ENCODE measurements at regions not wholly inside any gene's neighbourhood (a gene's known extent, or its start where the extent isn't known, plus 50 kb on each side); places are given as distances from the start of the nearest gene placed in this dataset.

DNA sequence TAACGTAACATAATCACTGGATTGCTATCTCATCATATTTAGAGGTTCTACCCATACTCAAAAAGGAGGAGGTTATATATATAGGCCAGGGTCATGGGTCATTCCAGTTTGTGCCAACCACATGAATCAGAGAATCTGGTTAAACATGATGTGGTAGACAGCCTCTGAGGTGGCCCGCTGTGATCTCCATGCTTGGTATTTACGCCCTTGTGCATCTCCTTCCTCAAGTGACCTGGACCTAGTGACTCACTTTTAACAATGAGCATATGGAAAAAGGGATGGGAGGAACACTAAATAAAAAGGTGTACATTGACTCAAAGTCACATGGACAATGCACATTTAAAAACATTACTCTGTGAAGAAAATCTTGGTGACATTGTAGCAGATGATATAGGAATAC, 77.7 kb upstream of the CTNND2 start:
- CTCF ChIA-PET: no interaction called here
- H3K4me3 ChIP-seq (ENCODE audit: low read length): no peak overlapping the region
- H3K27me3 ChIP-seq (ENCODE audit: insufficient read depth, low read length, poor library complexity, severe bottlenecking): no peaks in the 10 kb centered on the region
- H3K27me3 Mint-ChIP-seq: no peaks in the 10 kb centered on the region
- no peak overlapping the region for H3K4me3 Mint-ChIP-seq
- no peaks in the 10 kb centered on the region for H3K4me1 ChIP-seq (ENCODE audit: insufficient read depth, low read length)
- no peaks in the 10 kb centered on the region for H3K4me1 Mint-ChIP-seq
- H3K36me3 ChIP-seq (ENCODE audit: insufficient read depth, low read length): no peaks in the 10 kb centered on the region
- H3K9me3 Mint-ChIP-seq: peaks cover 2 to 14% (median 5%) of the 10 kb centered on the region in 5 donors
- no peak overlapping the region for H3K27ac ChIP-seq (ENCODE audit: low read depth, low read length)
- H3K9me3 ChIP-seq (ENCODE audit: low read length): no peaks in the 10 kb centered on the region
- DNase-seq: no peak
- no peak overlapping the region for H3K27ac Mint-ChIP-seq
- POLR2A ChIA-PET: no interaction called here
- H3K36me3 Mint-ChIP-seq: no peaks in the 10 kb centered on the region

DNA sequence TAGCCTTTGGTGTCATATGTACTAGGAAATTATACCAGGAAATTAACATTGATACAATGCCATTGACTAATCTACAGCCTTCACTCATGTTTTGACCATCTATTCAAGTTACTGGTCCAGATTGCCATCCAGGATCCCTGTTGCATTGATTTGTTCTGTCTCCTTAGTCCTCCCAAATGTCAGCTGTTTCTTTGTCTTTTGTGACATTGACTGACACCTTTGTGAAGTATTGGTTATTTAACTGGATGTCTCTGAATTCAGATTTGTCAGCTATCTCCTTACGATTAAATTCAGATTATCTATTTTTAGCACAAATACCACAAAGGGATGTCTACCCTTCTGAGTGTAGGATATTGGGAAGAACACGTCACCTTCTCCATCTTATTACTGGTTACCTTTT, 73.7 kb upstream of the CTNND2 start:
- Histone ChIP-seq H3K9me3 (ENCODE audit: low read length) (no peaks in the 10 kb centered on the region), H3K36me3 (ENCODE audit: insufficient read depth, low read length) (no peaks in the 10 kb centered on the region), H3K27ac (ENCODE audit: low read depth, low read length) (no peak overlapping the region), H3K27me3 (ENCODE audit: insufficient read depth, low read length, poor library complexity, severe bottlenecking) (no peaks in the 10 kb centered on the region), H3K4me1 (ENCODE audit: insufficient read depth, low read length) (no peaks in the 10 kb centered on the region), H3K4me3 (ENCODE audit: low read length) (no peak overlapping the region)
- H3K4me1 Mint-ChIP-seq: no peaks in the 10 kb centered on the region
- H3K27ac Mint-ChIP-seq: no peak overlapping the region
- no peak for DNase-seq
- ChIA-PET POLR2A (no interaction called here), CTCF (no interaction called here)
- no peak overlapping the region for H3K4me3 Mint-ChIP-seq
- H3K27me3 Mint-ChIP-seq: no peaks in the 10 kb centered on the region
- no peaks in the 10 kb centered on the region for H3K36me3 Mint-ChIP-seq
- H3K9me3 Mint-ChIP-seq: peaks cover 0 to 11% (median 5%) of the 10 kb centered on the region in 5 donors

DNA sequence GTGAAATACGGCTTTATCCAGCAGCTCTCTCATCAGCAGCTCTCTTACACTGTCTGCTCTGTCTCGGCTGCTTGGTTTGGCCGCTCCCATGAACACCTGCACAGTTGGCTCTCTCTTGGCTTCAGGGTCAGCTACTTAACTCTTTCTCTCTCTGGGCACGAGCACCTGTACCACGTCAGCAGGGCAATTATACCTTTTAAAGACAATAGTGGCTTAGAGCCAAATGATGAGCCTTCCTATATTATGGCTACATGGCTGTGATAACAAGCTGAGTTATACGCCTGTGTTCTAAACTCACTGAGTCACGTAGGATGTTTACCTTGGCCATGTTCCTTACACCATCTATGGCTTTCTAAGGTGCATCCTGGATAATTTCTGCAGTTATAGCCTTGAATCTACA, 69.2 kb upstream of the CTNND2 start:
- Histone ChIP-seq H3K4me1 (ENCODE audit: insufficient read depth, low read length) (no peaks in the 10 kb centered on the region), H3K4me3 (ENCODE audit: low read length) (no peak overlapping the region), H3K27me3 (ENCODE audit: insufficient read depth, low read length, poor library complexity, severe bottlenecking) (no peaks in the 10 kb centered on the region), H3K27ac (ENCODE audit: low read depth, low read length) (no peak overlapping the region), H3K36me3 (ENCODE audit: insufficient read depth, low read length) (no peaks in the 10 kb centered on the region), H3K9me3 (ENCODE audit: low read length) (no peaks in the 10 kb centered on the region)
- Mint-ChIP-seq H3K27me3 (no peaks in the 10 kb centered on the region), H3K9me3 (peaks cover 0 to 24% (median 5%) of the 10 kb centered on the region in 5 donors), H3K27ac (no peak overlapping the region), H3K4me3 (no peak overlapping the region), H3K36me3 (no peaks in the 10 kb centered on the region), H3K4me1 (no peaks in the 10 kb centered on the region)
- DNase-seq: no peak
- POLR2A ChIA-PET: no interaction called here
- CTCF ChIA-PET: no interaction called here

DNA sequence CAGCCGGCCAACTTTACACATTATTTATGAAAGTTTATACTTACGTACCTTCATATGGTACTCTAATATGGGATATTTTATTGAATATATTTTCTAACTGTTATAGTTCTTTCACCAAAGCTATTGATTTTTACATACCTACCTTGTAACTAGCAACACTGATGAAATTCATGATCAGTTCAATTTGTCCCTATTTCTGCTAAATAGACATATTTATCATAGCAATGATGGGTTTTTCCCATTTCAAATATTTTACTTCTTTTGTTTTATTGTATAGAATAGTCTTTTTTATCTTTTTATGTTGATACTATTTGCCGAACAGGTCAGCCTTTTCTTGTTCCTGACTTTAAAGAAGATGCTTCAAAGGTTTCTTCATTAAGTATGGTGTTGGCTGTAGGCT, 59.0 kb upstream of the CTNND2 start:
- ChIA-PET CTCF (no interaction called here), POLR2A (no interaction called here)
- Mint-ChIP-seq H3K4me3 (no peak overlapping the region), H3K9me3 (peaks cover 0 to 6% (median 0%) of the 10 kb centered on the region in 5 donors), H3K36me3 (no peaks in the 10 kb centered on the region), H3K27ac (no peak overlapping the region), H3K27me3 (no peaks in the 10 kb centered on the region), H3K4me1 (no peaks in the 10 kb centered on the region)
- Histone ChIP-seq H3K27ac (ENCODE audit: low read depth, low read length) (no peak overlapping the region), H3K4me3 (ENCODE audit: low read length) (no peak overlapping the region), H3K9me3 (ENCODE audit: low read length) (no peaks in the 10 kb centered on the region), H3K27me3 (ENCODE audit: insufficient read depth, low read length, poor library complexity, severe bottlenecking) (no peaks in the 10 kb centered on the region), H3K36me3 (ENCODE audit: insufficient read depth, low read length) (no peaks in the 10 kb centered on the region), H3K4me1 (ENCODE audit: insufficient read depth, low read length) (no peaks in the 10 kb centered on the region)
- no peak for DNase-seq

DNA sequence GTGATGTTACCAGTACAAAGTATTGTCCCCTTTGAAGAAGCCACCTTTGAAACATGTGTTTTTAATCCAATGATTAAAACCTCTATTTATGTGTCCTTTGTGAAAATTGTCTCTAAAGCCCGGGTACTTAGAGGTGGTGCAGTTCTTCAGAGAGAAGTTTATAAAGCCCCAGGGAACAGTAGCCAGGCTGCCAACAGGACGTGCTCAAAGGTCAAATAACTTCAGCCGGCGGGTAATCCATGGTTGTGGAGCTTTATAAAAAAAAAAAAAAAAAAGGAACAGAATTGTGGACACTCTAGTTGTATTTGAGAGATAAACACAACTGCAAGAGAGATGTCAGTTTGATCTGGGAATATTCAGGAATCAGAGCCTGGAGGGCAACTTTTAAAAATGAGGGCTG, 57.9 kb upstream of the CTNND2 start:
- Mint-ChIP-seq H3K4me1 (no peaks in the 10 kb centered on the region), H3K36me3 (no peaks in the 10 kb centered on the region), H3K9me3 (peaks cover 0 to 6% (median 0%) of the 10 kb centered on the region in 5 donors), H3K27ac (no peak overlapping the region), H3K4me3 (no peak overlapping the region), H3K27me3 (no peaks in the 10 kb centered on the region)
- no peaks in the 10 kb centered on the region for H3K27me3 ChIP-seq (ENCODE audit: insufficient read depth, low read length, poor library complexity, severe bottlenecking)
- H3K9me3 ChIP-seq (ENCODE audit: low read length): no peaks in the 10 kb centered on the region
- no peak overlapping the region for H3K27ac ChIP-seq (ENCODE audit: low read depth, low read length)
- ChIA-PET POLR2A (no interaction called here), CTCF (no interaction called here)
- no peaks in the 10 kb centered on the region for H3K36me3 ChIP-seq (ENCODE audit: insufficient read depth, low read length)
- no peaks in the 10 kb centered on the region for H3K4me1 ChIP-seq (ENCODE audit: insufficient read depth, low read length)
- no peak for DNase-seq
- H3K4me3 ChIP-seq (ENCODE audit: low read length): no peak overlapping the region

DNA sequence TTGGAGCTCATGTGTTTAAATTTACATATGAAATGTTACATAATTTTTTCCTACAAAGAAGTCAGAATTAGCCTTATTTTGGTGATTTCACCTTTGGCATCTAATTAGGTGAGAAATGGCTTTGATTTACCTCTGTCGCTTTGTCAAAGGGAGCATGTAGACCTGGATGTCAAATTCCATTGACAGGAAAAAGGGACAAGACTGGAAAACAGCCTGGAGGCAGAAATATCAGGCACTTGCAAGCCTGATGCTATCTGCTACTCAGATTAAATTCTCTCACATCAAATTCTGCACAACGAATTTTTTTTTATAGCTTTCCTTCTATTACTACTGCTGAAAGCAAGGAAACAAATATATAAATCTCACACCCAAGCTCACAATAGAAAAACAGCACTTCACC, 54.1 kb upstream of the CTNND2 start:
- Mint-ChIP-seq H3K36me3 (no peaks in the 10 kb centered on the region), H3K4me1 (no peaks in the 10 kb centered on the region), H3K27ac (no peak overlapping the region), H3K9me3 (peaks cover 0 to 12% (median 4%) of the 10 kb centered on the region in 5 donors), H3K4me3 (no peak overlapping the region), H3K27me3 (no peaks in the 10 kb centered on the region)
- POLR2A ChIA-PET: no interaction called here
- CTCF ChIA-PET: no interaction called here
- DNase-seq: no peak
- H3K27me3 ChIP-seq (ENCODE audit: insufficient read depth, low read length, poor library complexity, severe bottlenecking): no peaks in the 10 kb centered on the region
- H3K27ac ChIP-seq (ENCODE audit: low read depth, low read length): no peak overlapping the region
- no peaks in the 10 kb centered on the region for H3K4me1 ChIP-seq (ENCODE audit: insufficient read depth, low read length)
- H3K9me3 ChIP-seq (ENCODE audit: low read length): no peaks in the 10 kb centered on the region
- H3K36me3 ChIP-seq (ENCODE audit: insufficient read depth, low read length): no peaks in the 10 kb centered on the region
- H3K4me3 ChIP-seq (ENCODE audit: low read length): no peak overlapping the region

DNA sequence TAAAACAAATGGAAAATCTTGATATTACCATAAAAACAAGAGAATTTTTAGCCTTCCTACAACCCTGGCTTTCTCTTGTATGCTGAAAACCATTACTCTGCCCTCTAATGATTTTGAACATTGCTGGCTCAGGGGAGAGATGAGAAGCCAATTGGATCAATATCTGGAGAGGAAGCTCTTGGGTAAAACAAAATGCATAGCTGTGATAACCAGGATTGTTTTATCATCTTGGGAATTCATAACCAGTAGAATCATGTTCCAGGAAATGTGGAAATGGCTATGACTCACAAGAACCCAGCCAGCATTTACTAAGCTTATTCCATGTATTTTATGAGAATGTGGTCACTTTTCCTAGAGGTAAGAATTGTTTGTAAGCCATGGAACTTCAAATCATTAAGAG, 51.1 kb upstream of the CTNND2 start:
- H3K27ac ChIP-seq (ENCODE audit: low read depth, low read length): no peak overlapping the region
- no peaks in the 10 kb centered on the region for H3K36me3 ChIP-seq (ENCODE audit: insufficient read depth, low read length)
- no peaks in the 10 kb centered on the region for H3K9me3 ChIP-seq (ENCODE audit: low read length)
- DNase-seq: no peak
- Mint-ChIP-seq H3K27ac (no peak overlapping the region), H3K27me3 (no peaks in the 10 kb centered on the region), H3K36me3 (no peaks in the 10 kb centered on the region), H3K4me3 (no peak overlapping the region), H3K4me1 (no peaks in the 10 kb centered on the region), H3K9me3 (peaks cover 0 to 12% (median 2%) of the 10 kb centered on the region in 5 donors)
- H3K27me3 ChIP-seq (ENCODE audit: insufficient read depth, low read length, poor library complexity, severe bottlenecking): no peaks in the 10 kb centered on the region
- no peaks in the 10 kb centered on the region for H3K4me1 ChIP-seq (ENCODE audit: insufficient read depth, low read length)
- no peak overlapping the region for H3K4me3 ChIP-seq (ENCODE audit: low read length)
- CTCF ChIA-PET: no interaction called here
- POLR2A ChIA-PET: no interaction called here
